OCI-LY1 (cell line): ENCODE measurements at regions not wholly inside any gene's neighbourhood (a gene's known extent, or its start where the extent isn't known, plus 50 kb on each side); places are given as distances from the start of the nearest gene placed in this dataset.

ENCODE experiments used
- CTCF ChIP-seq: fragments of 200-600 bp; sonication (generic), shearing (Covaris generic); IDR thresholded peaks from 2 replicates; pipeline ENCODE4 v1.5.1; 2017; ENCODE audit warnings: mild to moderate bottlenecking, antibody characterized with exemption, low read length, moderate library complexity, mixed read lengths
- EZH2 ChIP-seq: fragments of 200-600 bp; sonication (generic), shearing (Covaris generic); IDR thresholded peaks from 2 replicates; pipeline ENCODE4 v1.8.0; 2017; ENCODE audit warnings: borderline replicate concordance, mixed run types, mild to moderate bottlenecking, antibody characterized with exemption, low read length, moderate library complexity, mixed read lengths

- no peak for TF ChIP-seq CTCF
- TF ChIP-seq EZH2 = no peak
Measured at GRCh38 chr4:17187003-17187402, 288.6 kb upstream of the LDB2 start.
